Mesothelial cell of epicardium (in vitro differentiated cells): ENCODE measurements at regions not wholly inside any gene's neighbourhood (a gene's known extent, or its start where the extent isn't known, plus 50 kb on each side); places are given as distances from the start of the nearest gene placed in this dataset.

ENCODE experiments used
- DNase-seq, 2 experiments: peaks; one replicate each; pipeline ENCODE4 v3.0.0; 2021; ENCODE audit warnings: low spot score in 2 of 2; ENCODE audit not compliant: unreplicated experiment in 2 of 2
- H3K27ac Mint-ChIP-seq: 2 replicates; pipeline ENCODE4 v1.8.0; 2021; ENCODE audit warnings: mixed read lengths
- H3K27me3 Mint-ChIP-seq: 2 replicates; pipeline ENCODE4 v1.8.0; 2021; ENCODE audit warnings: low read depth, mixed read lengths
- H3K36me3 Mint-ChIP-seq: 2 replicates; pipeline ENCODE4 v1.8.0; 2021; ENCODE audit warnings: mixed read lengths
- H3K4me1 Mint-ChIP-seq: 2 replicates; pipeline ENCODE4 v1.8.0; 2021; ENCODE audit warnings: mixed read lengths
- H3K4me3 Mint-ChIP-seq: 2 replicates; pipeline ENCODE4 v1.8.0; 2021; ENCODE audit warnings: mild to moderate bottlenecking, moderate library complexity, mixed read lengths
- H3K9me3 Mint-ChIP-seq: 2 replicates; pipeline ENCODE4 v1.8.0; 2021; ENCODE audit warnings: mixed read lengths
- TF ChIP-seq, protein P1 (sequence below): fragments of 200-600 bp; sonication (generic); IDR thresholded peaks from one replicate; pipeline ENCODE4 v1.5.0; 2021; ENCODE audit warnings: antibody characterized with exemption; ENCODE audit not compliant: unreplicated experiment

DNA sequence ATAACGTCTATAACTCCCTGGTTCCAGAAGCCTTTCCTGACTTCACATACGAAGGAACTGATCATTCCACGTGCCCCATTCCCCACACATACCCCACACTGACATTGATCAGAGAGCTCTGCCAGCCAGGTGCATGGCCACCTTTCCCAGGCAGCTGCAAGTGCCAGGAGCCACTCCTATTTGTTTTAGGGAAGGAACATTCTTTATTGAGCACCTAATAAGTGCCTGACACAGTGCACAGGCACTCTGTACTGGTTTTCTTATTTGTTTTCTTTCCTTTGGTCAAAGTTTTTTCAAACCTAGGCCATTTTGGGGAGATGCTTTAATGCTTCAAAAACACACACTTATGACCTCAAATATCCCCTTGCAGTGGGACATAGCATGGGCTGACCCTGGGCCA is 50.0 kb downstream of the PITPNM2 start:
- no peak overlapping the region for H3K4me3 Mint-ChIP-seq
- no peak for DNase-seq
- TF ChIP-seq, protein P1, sequence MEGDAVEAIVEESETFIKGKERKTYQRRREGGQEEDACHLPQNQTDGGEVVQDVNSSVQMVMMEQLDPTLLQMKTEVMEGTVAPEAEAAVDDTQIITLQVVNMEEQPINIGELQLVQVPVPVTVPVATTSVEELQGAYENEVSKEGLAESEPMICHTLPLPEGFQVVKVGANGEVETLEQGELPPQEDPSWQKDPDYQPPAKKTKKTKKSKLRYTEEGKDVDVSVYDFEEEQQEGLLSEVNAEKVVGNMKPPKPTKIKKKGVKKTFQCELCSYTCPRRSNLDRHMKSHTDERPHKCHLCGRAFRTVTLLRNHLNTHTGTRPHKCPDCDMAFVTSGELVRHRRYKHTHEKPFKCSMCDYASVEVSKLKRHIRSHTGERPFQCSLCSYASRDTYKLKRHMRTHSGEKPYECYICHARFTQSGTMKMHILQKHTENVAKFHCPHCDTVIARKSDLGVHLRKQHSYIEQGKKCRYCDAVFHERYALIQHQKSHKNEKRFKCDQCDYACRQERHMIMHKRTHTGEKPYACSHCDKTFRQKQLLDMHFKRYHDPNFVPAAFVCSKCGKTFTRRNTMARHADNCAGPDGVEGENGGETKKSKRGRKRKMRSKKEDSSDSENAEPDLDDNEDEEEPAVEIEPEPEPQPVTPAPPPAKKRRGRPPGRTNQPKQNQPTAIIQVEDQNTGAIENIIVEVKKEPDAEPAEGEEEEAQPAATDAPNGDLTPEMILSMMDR, result no peak
- no peaks in the 10 kb centered on the region for H3K27me3 Mint-ChIP-seq
- no peaks in the 10 kb centered on the region for H3K9me3 Mint-ChIP-seq
- no peak overlapping the region for H3K27ac Mint-ChIP-seq
- no peaks in the 10 kb centered on the region for H3K36me3 Mint-ChIP-seq
- no peaks in the 10 kb centered on the region for H3K4me1 Mint-ChIP-seq

DNA sequence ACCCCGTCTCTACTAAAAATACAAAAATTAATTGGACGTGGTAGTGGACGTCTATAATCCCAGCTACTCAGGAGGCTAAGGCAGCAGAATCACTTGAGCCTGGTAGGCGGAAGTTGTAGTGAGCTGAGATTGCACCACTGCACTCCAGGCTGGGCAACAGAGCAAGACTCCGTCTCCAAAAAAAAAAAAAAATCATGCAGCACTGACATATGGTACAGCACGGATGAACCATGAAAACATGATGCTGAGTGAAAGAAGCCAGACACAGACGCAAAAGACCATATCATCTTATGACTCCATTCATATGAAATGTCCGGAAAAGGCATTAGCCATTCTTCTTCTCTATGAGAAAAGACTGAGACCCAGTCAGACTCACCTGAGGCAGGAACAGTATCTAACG is 50.4 kb downstream of the PITPNM2 start:
- H3K9me3 Mint-ChIP-seq, result no peaks in the 10 kb centered on the region
- DNase-seq, result no peak
- no peak overlapping the region for H3K4me3 Mint-ChIP-seq
- H3K27ac Mint-ChIP-seq, result no peak overlapping the region
- peaks cover 3% of the 10 kb centered on the region for H3K4me1 Mint-ChIP-seq
- no peaks in the 10 kb centered on the region for H3K27me3 Mint-ChIP-seq
- no peaks in the 10 kb centered on the region for H3K36me3 Mint-ChIP-seq
- TF ChIP-seq, protein P1, result no peak

DNA sequence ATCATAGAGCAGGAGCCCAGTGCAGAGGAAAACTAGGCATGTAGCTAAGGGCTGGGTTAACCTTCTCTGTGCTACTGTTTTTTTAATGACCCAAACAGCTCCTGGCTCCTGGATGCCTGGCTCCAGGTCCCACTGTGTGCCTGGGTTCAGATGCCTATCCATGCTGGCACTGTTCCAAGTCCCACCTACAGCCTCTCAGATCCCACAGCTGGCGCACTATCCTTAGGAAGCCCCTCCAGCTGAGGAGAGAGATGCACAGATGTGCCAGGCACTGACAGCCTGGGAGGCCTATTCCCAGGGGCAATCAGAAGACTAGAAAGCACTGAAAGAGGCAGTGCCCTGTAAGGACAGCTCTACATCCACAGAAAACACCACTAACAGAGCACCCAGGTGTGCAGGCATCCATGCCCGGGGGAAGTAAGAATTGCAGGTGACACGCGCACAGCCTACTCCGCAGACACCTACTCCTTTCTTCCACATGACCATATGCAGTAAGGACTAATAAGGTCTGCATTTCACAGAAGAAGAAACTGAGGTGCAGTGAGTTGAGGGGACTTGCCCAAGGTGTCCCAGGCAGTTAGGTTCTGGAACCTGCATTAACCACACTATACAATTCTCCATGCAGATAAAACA is 51.2 kb downstream of the PITPNM2 start:
- H3K9me3 Mint-ChIP-seq, result no peaks in the 10 kb centered on the region
- no peak for DNase-seq
- H3K36me3 Mint-ChIP-seq, result no peaks in the 10 kb centered on the region
- TF ChIP-seq, protein P1, result no peak
- H3K4me1 Mint-ChIP-seq, result peaks cover 11% of the 10 kb centered on the region
- no peak overlapping the region for H3K4me3 Mint-ChIP-seq
- H3K27me3 Mint-ChIP-seq, result no peaks in the 10 kb centered on the region
- H3K27ac Mint-ChIP-seq, result no peak overlapping the region

DNA sequence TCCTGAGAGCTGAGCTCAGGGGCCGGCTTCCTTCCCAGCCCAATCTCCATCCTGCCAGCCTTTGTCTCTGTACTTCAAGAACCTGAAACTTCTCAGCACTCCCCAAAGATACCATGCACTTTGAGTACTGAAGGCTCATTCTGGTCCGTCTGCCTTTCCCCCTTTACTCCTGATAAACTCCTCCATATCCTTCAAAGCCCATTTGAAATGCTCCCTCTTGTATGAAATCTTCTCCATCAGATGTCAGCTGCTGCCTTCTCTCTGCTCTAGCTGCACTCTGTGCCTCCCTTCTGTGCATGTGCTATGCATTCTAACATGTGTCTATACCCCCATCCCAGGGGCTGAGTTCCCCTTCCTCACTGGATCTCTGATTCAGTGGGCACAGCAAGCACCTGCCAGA is 52.1 kb downstream of the PITPNM2 start:
- TF ChIP-seq, protein P1, result no peak
- Mint-ChIP-seq H3K4me3 (no peak overlapping the region), H3K27ac (no peak overlapping the region), H3K9me3 (no peaks in the 10 kb centered on the region), H3K36me3 (no peaks in the 10 kb centered on the region), H3K4me1 (peaks cover 15% of the 10 kb centered on the region), H3K27me3 (no peaks in the 10 kb centered on the region)
- no peak for DNase-seq

DNA sequence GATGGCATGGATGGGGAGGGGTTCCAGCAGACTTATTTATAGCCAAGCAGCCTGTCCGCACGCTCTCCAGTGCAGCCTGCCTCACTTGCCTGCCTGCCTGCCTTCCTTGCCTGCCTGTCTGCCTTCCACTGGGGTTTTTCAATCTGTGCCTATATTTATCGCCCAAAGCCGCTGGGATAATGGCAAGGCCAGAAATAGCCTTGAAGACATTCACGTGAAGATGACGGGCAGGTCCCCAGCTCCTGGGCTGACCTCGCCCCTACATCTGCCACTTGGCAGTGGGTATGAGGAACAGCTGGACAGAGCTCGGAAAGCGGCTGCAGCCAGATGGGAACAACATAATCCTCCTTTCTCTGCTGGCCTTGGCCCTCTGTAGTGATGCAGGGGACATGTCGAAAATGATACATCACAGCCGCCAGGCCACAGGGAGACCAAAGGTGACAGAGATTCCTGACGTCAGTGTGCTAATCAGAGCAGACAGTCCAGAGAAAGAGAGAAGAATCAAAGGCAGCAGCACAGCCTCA is 53.3 kb downstream of the PITPNM2 start:
- H3K27ac Mint-ChIP-seq, result no peak overlapping the region
- H3K9me3 Mint-ChIP-seq, result no peaks in the 10 kb centered on the region
- H3K36me3 Mint-ChIP-seq, result no peaks in the 10 kb centered on the region
- TF ChIP-seq, protein P1, result no peak
- peaks cover 17% of the 10 kb centered on the region for H3K4me1 Mint-ChIP-seq
- DNase-seq, result no peak
- H3K27me3 Mint-ChIP-seq, result no peaks in the 10 kb centered on the region
- no peak overlapping the region for H3K4me3 Mint-ChIP-seq

DNA sequence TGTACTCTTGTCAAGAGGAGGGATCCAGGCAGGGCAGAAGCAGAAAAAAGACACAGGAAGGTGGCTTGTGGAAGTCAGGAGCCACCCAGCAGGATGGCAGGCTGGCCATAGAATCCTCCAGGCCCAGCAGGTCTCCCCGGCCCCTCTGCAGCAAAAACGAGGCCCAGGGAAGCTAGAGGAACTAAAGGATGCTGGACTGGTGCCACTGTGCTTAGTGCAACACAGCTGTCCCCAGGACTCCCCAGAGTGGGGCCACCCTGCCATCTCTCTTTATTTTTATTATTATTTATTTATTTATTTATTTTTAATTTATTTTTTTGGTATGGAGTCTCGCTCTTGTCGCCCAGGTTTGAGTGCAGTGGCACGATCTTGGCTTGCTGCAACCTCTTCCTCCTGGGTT is 54.1 kb downstream of the PITPNM2 start:
- H3K27ac Mint-ChIP-seq, result no peak overlapping the region
- no peak overlapping the region for H3K4me3 Mint-ChIP-seq
- TF ChIP-seq, protein P1, result no peak
- no peak for DNase-seq
- H3K9me3 Mint-ChIP-seq, result no peaks in the 10 kb centered on the region
- H3K4me1 Mint-ChIP-seq, result peaks cover 17% of the 10 kb centered on the region
- no peaks in the 10 kb centered on the region for H3K36me3 Mint-ChIP-seq
- no peaks in the 10 kb centered on the region for H3K27me3 Mint-ChIP-seq
